NB4 (cell line): ENCODE measurements at regions not wholly inside any gene's neighbourhood (a gene's known extent, or its start where the extent isn't known, plus 50 kb on each side); places are given as distances from the start of the nearest gene placed in this dataset.
"Not testable (repeated sequence)": the region's sequence is repeated elsewhere in the genome, so short reads cannot be mapped to it uniquely, and the experiment has no call there.

Source experiments
- DNase-seq: peaks from one replicate; pipeline ENCODE4 v3.0.0; 2010; ENCODE audit warnings: low read depth
- H3K4me3 ChIP-seq: one replicate; pipeline ENCODE4 v1.5.1; 2011; ENCODE audit warnings: mild to moderate bottlenecking, low read depth, low read length, moderate library complexity
- MYC ChIP-seq: IDR thresholded peaks from 2 replicates; pipeline ENCODE4 v1.6.1; 2011; ENCODE audit warnings: low read depth, low read length
- POLR2A ChIP-seq: IDR thresholded peaks from 2 replicates; pipeline ENCODE4 v1.6.1; 2011; ENCODE audit warnings: mild to moderate bottlenecking; ENCODE audit not compliant: insufficient read length; ENCODE audit errors: extremely low read depth
- TF ChIP-seq, protein P1 (sequence below): IDR thresholded peaks from 2 replicates; pipeline ENCODE4 v1.6.1; 2011; ENCODE audit warnings: low read depth, low read length
- TF ChIP-seq, protein P2 (sequence below): IDR thresholded peaks from one replicate; pipeline ENCODE4 v1.5.1; 2012; ENCODE audit warnings: low read depth, low read length

DNA sequence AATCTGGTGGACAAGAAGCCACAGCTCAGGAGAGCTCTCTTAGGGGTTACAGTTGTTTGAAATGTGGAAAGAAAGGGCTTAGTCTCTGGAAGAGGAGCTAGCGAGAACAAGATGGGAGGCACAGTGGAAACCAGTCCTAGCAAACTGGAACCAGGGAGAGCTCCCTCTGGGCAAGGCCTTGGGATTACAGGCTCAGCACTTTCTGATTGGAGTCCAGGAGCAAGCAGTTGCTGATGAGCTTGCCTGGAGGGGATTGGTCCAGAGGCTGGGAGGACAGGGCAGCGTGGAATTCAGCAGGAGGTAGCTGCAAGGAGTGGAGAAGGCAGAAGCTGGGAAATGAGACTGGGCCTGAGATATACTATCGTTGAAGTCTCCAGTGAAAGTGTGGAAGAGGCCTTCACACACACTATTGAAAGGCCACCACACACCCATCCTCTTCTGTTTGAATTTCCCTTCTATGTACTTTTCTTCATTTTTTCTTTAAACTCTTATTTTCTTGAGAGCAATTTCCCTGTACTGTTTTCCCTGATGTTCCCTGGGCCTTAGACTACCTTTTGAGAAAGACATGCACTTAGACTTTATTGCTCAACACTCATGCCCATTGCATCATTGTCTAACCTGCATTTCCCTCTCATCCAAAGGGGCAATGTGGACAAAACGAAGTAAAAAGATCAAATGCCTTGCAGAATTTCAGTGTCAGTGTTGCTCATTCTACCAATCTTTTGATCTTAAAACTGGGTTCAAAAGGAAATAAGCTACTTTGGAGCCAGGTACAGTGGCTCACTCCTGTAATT, 57.8 kb upstream of the LANCL2 start:
- peak; percentile 47 for DNase-seq
- no peak overlapping the region for H3K4me3 ChIP-seq
- TF ChIP-seq MYC, result no peak

DNA sequence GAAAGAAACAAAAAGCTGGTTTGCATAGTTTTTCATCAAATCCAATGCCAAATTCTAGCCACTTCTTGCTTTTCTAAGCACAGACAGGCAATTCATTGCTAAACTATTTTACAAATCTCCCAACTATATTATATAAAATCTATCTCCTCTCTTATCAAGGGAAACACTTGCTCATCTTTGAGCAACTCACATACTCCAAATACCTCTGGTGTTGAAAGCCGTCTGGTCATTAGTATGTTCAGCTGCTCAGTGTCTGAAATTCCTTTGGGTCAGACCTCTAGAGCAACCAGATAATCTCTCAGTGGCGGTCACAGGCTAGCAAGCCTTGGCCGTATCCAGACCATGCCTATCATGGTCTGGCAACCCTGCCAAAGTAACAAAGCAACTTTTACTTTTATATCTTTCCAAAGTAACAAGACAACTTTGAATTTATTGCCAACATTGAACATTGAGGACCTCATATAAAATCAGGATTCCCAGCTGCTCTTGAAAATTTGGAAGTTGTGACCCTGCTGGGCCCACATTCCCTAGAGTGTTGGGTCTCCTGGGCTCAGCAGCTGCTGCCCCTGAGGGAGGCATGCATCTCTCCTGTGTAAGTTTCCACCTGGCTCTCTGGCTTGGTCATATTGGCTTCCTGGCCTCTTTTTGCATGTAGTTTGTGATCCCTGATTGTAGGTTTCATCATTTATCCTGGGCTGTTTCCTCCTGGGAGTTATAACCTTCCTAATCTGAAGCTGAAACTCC, 56.8 kb upstream of the LANCL2 start:
- no peak for DNase-seq
- no peak overlapping the region for H3K4me3 ChIP-seq
- TF ChIP-seq, protein P1, sequence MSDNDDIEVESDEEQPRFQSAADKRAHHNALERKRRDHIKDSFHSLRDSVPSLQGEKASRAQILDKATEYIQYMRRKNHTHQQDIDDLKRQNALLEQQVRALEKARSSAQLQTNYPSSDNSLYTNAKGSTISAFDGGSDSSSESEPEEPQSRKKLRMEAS, result no peak
- TF ChIP-seq, protein P2, sequence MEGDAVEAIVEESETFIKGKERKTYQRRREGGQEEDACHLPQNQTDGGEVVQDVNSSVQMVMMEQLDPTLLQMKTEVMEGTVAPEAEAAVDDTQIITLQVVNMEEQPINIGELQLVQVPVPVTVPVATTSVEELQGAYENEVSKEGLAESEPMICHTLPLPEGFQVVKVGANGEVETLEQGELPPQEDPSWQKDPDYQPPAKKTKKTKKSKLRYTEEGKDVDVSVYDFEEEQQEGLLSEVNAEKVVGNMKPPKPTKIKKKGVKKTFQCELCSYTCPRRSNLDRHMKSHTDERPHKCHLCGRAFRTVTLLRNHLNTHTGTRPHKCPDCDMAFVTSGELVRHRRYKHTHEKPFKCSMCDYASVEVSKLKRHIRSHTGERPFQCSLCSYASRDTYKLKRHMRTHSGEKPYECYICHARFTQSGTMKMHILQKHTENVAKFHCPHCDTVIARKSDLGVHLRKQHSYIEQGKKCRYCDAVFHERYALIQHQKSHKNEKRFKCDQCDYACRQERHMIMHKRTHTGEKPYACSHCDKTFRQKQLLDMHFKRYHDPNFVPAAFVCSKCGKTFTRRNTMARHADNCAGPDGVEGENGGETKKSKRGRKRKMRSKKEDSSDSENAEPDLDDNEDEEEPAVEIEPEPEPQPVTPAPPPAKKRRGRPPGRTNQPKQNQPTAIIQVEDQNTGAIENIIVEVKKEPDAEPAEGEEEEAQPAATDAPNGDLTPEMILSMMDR, result no peak
- no peak for TF ChIP-seq MYC
- no peak for TF ChIP-seq POLR2A

DNA sequence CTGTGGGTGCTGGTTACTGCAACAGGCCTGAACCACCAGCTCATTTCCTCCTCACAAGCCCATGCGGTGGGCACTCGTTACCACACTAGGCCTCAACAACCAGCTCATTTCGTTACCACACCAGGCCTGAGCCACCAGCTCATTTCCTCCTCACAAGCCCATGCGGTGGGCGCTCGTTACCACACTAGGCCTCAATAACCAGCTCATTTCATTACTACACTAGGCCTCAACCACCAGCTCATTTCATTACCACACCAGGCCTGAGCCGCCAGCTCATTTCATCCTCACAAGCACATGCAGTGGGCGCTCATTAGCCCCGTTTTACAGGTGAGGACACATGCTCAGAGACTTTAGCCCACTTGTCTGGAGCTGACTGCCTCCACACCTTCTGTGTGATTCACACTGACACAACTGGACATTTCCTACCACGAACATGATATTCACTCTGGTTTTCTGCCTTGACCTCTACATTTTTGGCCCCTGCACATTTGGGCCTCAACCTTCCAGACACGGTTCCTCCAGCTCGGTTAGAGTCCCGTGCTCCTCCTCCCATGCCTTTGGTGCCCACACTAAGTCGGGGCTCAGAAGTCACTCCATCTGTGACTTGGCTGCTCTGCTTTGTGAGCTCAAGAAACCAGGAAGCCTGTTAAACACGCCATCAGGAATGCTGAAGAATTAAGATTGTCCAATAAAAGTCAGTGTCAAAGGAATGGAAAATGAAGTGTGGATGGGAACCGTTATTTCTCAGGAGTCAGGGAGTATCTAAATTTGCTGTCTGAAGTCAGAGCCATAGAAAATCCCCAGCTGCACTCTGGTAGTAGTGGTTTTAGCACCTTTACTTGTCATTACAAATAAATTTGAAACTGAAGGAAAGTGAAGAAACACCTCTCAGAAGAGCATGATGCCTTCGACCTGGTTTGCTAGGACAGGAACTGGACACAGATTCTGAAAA, 55.8 kb upstream of the LANCL2 start:
- no peak overlapping the region for H3K4me3 ChIP-seq
- TF ChIP-seq, protein P2, result no peak
- TF ChIP-seq, protein P1, result peak; percentile 63
- peak; percentile 70; the same call in 1 of the 2 replicates for TF ChIP-seq MYC
- DNase-seq, result peak; percentile 99

DNA sequence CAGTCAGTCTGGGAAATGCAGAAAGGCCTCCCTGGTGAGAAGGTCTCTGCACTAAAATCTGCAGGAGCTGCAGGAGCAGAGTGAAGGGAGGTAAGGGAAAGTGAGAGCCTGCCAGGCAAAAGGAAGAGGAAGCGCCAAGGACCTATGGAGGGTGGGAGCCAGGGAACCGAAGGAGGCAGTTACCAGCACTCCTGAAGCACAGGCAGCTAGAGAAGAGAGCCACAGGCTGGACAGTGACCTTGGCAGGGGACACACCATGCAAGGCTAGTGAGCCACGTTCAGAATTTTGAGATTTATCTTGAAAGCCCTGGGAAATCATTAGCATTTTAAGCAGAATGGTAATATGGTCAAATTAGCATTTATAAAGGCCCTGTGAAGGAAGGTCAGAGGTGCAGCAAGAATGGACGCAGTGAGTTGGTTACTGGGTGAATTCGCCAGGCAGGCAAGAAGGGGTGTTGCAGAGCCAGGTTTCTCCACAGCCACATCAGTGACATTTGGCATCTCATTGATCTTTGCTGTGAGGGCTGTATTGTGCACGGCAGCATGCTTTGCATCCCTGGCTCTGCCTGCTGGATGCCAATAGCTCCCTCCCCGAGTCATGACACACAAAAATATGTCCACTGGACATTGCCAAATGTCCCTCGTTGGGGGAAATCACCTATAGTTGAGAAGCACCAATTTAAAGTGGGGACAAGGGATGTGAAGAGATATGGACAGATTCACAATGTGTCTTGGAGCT, 54.7 kb upstream of the LANCL2 start:
- DNase-seq, result no peak
- TF ChIP-seq MYC, result no peak
- TF ChIP-seq, protein P1, result no peak
- TF ChIP-seq, protein P2, result no peak
- TF ChIP-seq POLR2A, result no peak
- no peak overlapping the region for H3K4me3 ChIP-seq

DNA sequence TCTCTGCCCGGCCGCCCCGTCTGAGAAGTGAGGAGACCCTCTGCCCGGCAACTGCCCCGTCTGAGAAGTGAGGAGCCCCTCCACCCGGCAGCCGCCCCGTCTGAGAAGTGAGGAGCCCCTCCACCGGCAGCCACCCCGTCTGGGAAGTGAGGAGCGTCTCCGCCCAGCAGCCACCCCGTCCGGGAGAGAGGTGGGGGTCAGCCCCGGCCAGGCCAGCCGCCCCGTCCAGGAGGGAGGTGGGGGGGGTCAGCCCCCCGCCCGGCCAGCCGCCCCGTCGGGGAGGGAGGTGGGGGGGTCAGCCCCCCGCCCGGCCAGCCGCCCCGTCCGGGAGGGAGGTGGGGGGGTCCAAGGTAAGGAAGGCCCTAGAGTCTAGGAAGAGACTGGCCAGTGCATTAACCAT, 53.2 kb upstream of the LANCL2 start:
- H3K4me3 ChIP-seq, DNase-seq: not testable (repeated sequence)

DNA sequence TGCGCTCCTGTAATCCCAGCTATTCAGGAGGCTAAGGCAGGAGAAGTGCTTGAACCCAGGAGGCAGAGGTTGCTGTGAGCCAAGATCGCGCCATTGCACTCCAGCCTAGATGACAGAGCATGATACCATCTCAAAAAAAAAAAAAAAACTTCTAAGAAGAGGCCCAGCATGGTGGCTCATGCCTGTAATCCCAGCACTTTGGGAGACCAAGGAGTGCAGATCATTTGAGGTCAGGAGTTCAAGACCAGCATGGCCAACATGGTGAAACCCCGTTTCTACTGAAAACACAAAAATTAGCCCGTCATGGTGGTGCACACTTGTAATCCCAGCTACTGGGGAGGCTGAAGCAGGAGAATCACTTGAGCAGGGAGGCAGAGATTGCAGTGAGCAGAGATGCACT, 51.5 kb upstream of the LANCL2 start:
- not testable (repeated sequence) for H3K4me3 ChIP-seq, DNase-seq

DNA sequence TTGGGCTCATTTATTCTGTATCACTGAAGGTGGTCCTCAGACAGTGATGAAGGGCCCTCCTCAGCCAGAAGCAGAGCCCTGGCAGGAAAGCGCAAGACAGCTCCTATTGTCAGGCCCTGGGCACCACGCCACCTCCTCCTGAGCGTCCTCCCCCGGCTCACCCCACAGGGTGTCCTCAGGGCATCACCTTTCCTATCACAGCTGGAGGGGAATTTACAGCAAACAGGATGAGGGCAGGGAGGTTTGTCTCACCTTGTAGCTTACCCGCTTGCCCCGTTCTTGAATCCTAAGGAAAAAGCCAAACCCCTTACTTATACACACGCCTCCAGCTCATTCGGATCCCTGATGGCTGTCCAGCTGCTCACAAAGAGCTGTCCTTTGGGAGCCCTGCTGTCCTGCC, 50.2 kb upstream of the LANCL2 start:
- TF ChIP-seq, protein P2, result no peak
- TF ChIP-seq, protein P1, result no peak
- TF ChIP-seq POLR2A (no peak), MYC (no peak)
- DNase-seq, result no peak
- no peak overlapping the region for H3K4me3 ChIP-seq
